Mammary epithelial cell (primary cell): ENCODE measurements at regions not wholly inside any gene's neighbourhood (a gene's known extent, or its start where the extent isn't known, plus 50 kb on each side); places are given as distances from the start of the nearest gene placed in this dataset.

Experiments used
- EZH2 ChIP-seq: IDR thresholded peaks from 2 replicates; pipeline ENCODE4 v1.6.1; 2012; ENCODE audit warnings: low read length, inconsistent platforms, borderline replicate concordance
- TF ChIP-seq, protein P1 (sequence below), 2 donors: IDR thresholded peaks in 1 of 2; conservative IDR thresholded peaks in 1 of 2; 2 replicates each; pipeline ENCODE4 v1.5.1; 2011 to 2012; ENCODE audit warnings: inconsistent platforms in 2 of 2, low read length in 2 of 2, mild to moderate bottlenecking in 2 of 2, control low read depth in 1 of 2, low read depth in 1 of 2; ENCODE audit not compliant: insufficient read depth in 1 of 2; ENCODE audit errors: extremely low read depth in 1 of 2

DNA sequence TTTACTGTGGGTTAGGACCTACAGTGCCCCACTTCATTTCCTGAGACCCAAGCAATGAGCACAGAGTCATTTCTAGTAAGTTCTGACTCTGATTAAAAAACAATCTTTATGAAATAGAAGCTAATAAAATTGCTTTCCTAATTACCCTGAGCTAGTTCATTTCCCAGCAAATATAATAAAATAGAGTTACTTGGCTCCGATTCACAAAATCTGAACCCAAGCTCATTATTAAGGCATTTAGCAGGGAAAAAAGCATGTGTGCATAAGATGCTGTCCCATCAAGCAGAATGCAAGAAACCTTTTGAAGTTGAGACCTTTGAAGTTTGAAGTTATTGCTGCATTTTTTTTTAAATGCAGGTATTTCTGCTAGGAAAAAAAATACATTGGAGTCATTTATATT lies 629.1 kb downstream of the BCL11A start:
- no peak for TF ChIP-seq EZH2
- TF ChIP-seq, protein P1, sequence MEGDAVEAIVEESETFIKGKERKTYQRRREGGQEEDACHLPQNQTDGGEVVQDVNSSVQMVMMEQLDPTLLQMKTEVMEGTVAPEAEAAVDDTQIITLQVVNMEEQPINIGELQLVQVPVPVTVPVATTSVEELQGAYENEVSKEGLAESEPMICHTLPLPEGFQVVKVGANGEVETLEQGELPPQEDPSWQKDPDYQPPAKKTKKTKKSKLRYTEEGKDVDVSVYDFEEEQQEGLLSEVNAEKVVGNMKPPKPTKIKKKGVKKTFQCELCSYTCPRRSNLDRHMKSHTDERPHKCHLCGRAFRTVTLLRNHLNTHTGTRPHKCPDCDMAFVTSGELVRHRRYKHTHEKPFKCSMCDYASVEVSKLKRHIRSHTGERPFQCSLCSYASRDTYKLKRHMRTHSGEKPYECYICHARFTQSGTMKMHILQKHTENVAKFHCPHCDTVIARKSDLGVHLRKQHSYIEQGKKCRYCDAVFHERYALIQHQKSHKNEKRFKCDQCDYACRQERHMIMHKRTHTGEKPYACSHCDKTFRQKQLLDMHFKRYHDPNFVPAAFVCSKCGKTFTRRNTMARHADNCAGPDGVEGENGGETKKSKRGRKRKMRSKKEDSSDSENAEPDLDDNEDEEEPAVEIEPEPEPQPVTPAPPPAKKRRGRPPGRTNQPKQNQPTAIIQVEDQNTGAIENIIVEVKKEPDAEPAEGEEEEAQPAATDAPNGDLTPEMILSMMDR (conservative IDR thresholded peaks at IDR 0.05 in 1 of 2, IDR thresholded peaks at IDR 0.05 in 1 of 2; ENCODE audit: extremely low read depth in 1 of 2, insufficient read depth in 1 of 2, low read depth in 1 of 2, low read length in 2 of 2) = no peak
